Loucy (cell line): ENCODE measurements at regions not wholly inside any gene's neighbourhood (a gene's known extent, or its start where the extent isn't known, plus 50 kb on each side); places are given as distances from the start of the nearest gene placed in this dataset.

Experiments
- H2AFZ ChIP-seq: fragments of 200-600 bp; sonication (generic); 2 replicates; pipeline ENCODE4 v1.6.0; 2016; ENCODE audit warnings: antibody characterized with exemption, mild to moderate bottlenecking, low read length, moderate library complexity
- H3F3A ChIP-seq: fragments of 200-600 bp; 2 replicates; pipeline ENCODE4 v1.6.0; 2016; ENCODE audit warnings: antibody characterized with exemption, low read depth, mild to moderate bottlenecking
- H3K27me3 ChIP-seq: fragments of 200-600 bp; sonication (generic); 2 replicates; pipeline ENCODE4 v1.6.1; 2014; ENCODE audit warnings: low read length, mild to moderate bottlenecking; ENCODE audit not compliant: insufficient read depth, poor library complexity, severe bottlenecking
- H3K36me3 ChIP-seq: fragments of 200-600 bp; sonication (generic); 2 replicates; pipeline ENCODE4 v1.6.1; 2016; ENCODE audit warnings: low read length; ENCODE audit not compliant: insufficient read depth
- H3K4me1 ChIP-seq: fragments of 200-600 bp; sonication (generic); 2 replicates; pipeline ENCODE4 v1.5.1; 2014; ENCODE audit warnings: low read length, mild to moderate bottlenecking; ENCODE audit not compliant: insufficient read depth, poor library complexity, severe bottlenecking
- H3K4me2 ChIP-seq: fragments of 200-600 bp; sonication (generic); 2 replicates; pipeline ENCODE4 v1.6.0; 2014; ENCODE audit warnings: antibody characterized with exemption, low read length, low read depth, mild to moderate bottlenecking; ENCODE audit not compliant: poor library complexity, severe bottlenecking
- H3K4me3 ChIP-seq: fragments of 200-600 bp; sonication (generic); 2 replicates; pipeline ENCODE4 v1.5.1; 2014; ENCODE audit warnings: low read length, mild to moderate bottlenecking, mixed read lengths; ENCODE audit not compliant: poor library complexity, severe bottlenecking
- H3K79me2 ChIP-seq: fragments of 200-600 bp; sonication (generic); 2 replicates; pipeline ENCODE4 v1.6.1; 2014; ENCODE audit warnings: low read length; ENCODE audit not compliant: insufficient read depth
- H3K9ac ChIP-seq: fragments of 200-600 bp; sonication (generic); 2 replicates; pipeline ENCODE4 v1.6.0; 2014; ENCODE audit warnings: mild to moderate bottlenecking, low read depth, low read length, moderate library complexity; ENCODE audit not compliant: poor library complexity, severe bottlenecking
- H3K9me2 ChIP-seq: fragments of 200-600 bp; sonication (generic); replicated peaks from 2 replicates; pipeline ENCODE4 v1.6.1; 2016; ENCODE audit warnings: low read depth, low read length, mixed read lengths
- H3K9me3 ChIP-seq: fragments of 200-600 bp; sonication (generic); 2 replicates; pipeline ENCODE4 v1.6.1; 2014; ENCODE audit warnings: mild to moderate bottlenecking, antibody characterized with exemption, low read length, low read depth; ENCODE audit not compliant: insufficient read depth
- H4K20me1 ChIP-seq: fragments of 200-600 bp; sonication (generic); 2 replicates; pipeline ENCODE4 v1.6.0; 2014; ENCODE audit warnings: antibody characterized with exemption, low read length, mild to moderate bottlenecking; ENCODE audit not compliant: insufficient read depth, poor library complexity, severe bottlenecking
- CTCF ChIP-seq: fragments of 200-600 bp; sonication (generic); conservative IDR thresholded peaks from 2 replicates; pipeline ENCODE4 v1.5.1; 2014; ENCODE audit warnings: mild to moderate bottlenecking, antibody characterized with exemption, low read length
- EZH2phosphoT487 ChIP-seq: fragments of 200-600 bp; IDR thresholded peaks from 2 replicates; pipeline ENCODE4 v1.6.1; 2018; ENCODE audit warnings: antibody characterized with exemption, mild to moderate bottlenecking, moderate library complexity, borderline replicate concordance

GRCh38 chr19:29380581-29380980 lies 145.2 kb upstream of the VSTM2B start:
- H3K36me3 ChIP-seq = no peaks in the 10 kb centered on the region
- TF ChIP-seq CTCF = no peak
- no peak for TF ChIP-seq EZH2phosphoT487
- H3K4me2 ChIP-seq = no peak overlapping the region
- no peaks in the 10 kb centered on the region for H3K9me2 ChIP-seq
- no peaks in the 10 kb centered on the region for H4K20me1 ChIP-seq
- no peaks in the 10 kb centered on the region for H3K79me2 ChIP-seq
- H2AFZ ChIP-seq = no peak overlapping the region
- no peaks in the 10 kb centered on the region for H3K4me1 ChIP-seq
- no peak overlapping the region for H3K4me3 ChIP-seq
- no peaks in the 10 kb centered on the region for H3K27me3 ChIP-seq
- H3K9me3 ChIP-seq = no peaks in the 10 kb centered on the region; the same call in 1 of the 2 replicates
- H3K9ac ChIP-seq = no peak overlapping the region
- no peaks in the 10 kb centered on the region for H3F3A ChIP-seq

- H3K27me3 ChIP-seq = no peaks in the 10 kb centered on the region
- H3K9me3 ChIP-seq = no peaks in the 10 kb centered on the region; the same call in 1 of the 2 replicates
- no peak overlapping the region for H3K4me2 ChIP-seq
- no peak overlapping the region for H2AFZ ChIP-seq
- H3K9ac ChIP-seq = no peak overlapping the region
- H3K9me2 ChIP-seq = no peaks in the 10 kb centered on the region
- H3K4me3 ChIP-seq = no peak overlapping the region
- no peaks in the 10 kb centered on the region for H3K4me1 ChIP-seq
- H3F3A ChIP-seq = no peaks in the 10 kb centered on the region
- H3K79me2 ChIP-seq = no peaks in the 10 kb centered on the region
- TF ChIP-seq EZH2phosphoT487 = no peak
- TF ChIP-seq CTCF = no peak
- H3K36me3 ChIP-seq = no peaks in the 10 kb centered on the region
- H4K20me1 ChIP-seq = no peaks in the 10 kb centered on the region
Measured at GRCh38 chr19:29381353-29382203, 144.2 kb upstream of the VSTM2B start.

GRCh38 chr19:29383696-29384095 lies 142.1 kb upstream of the VSTM2B start:
- H3K9me3 ChIP-seq = peaks cover 7% of the 10 kb centered on the region; the same call in 1 of the 2 replicates
- H3K4me2 ChIP-seq = no peak overlapping the region
- no peaks in the 10 kb centered on the region for H4K20me1 ChIP-seq

More at GRCh38 chr19:29383696-29384095, 142.1 kb upstream of the VSTM2B start:
- H3K4me1 ChIP-seq = no peaks in the 10 kb centered on the region
- no peak overlapping the region for H3K4me3 ChIP-seq
- H3K9me2 ChIP-seq = no peaks in the 10 kb centered on the region
- no peak overlapping the region for H3K9ac ChIP-seq
- no peaks in the 10 kb centered on the region for H3K36me3 ChIP-seq
- H3F3A ChIP-seq = no peaks in the 10 kb centered on the region
- TF ChIP-seq CTCF (no peak), EZH2phosphoT487 (no peak)
- no peaks in the 10 kb centered on the region for H3K27me3 ChIP-seq
- H2AFZ ChIP-seq = no peak overlapping the region
- H3K79me2 ChIP-seq = no peaks in the 10 kb centered on the region
